ENCODE measurements at regions not wholly inside any gene's neighbourhood (a gene's known extent, or its start where the extent isn't known, plus 50 kb on each side); places are given as distances from the start of the nearest gene placed in this dataset.
A peak's percentile ranks its signal among the peaks of the same experiment; 100 is the strongest.

- no peak for DNase-seq
Observed at GRCh38 chr7:12085516-12085915, 125.6 kb upstream of the TMEM106B start.

- DNase-seq: no peak
Observed at GRCh38 chr7:12089951-12090756, 120.9 kb upstream of the TMEM106B start.

GRCh38 chr7:12090757-12091221, 120.3 kb upstream of the TMEM106B start:
- DNase-seq: no peak

GRCh38 chr7:12091231-12091630, 119.9 kb upstream of the TMEM106B start:
- no peak for DNase-seq

- DNase-seq: no peak
Observed at GRCh38 chr7:12092499-12093130, 118.5 kb upstream of the TMEM106B start.

GRCh38 chr7:12093365-12093764, 117.7 kb upstream of the TMEM106B start:
- DNase-seq: no peak

GRCh38 chr7:12094365-12094921, 116.7 kb upstream of the TMEM106B start:
- DNase-seq: no peak

- no peak for DNase-seq
Observed at GRCh38 chr7:12102126-12102525, 109.0 kb upstream of the TMEM106B start.

GRCh38 chr7:12102527-12102926, 108.6 kb upstream of the TMEM106B start:
- DNase-seq: no peak

- no peak for DNase-seq
Observed at GRCh38 chr7:12103948-12104347, 107.1 kb upstream of the TMEM106B start.

GRCh38 chr7:12107381-12107780, 103.7 kb upstream of the TMEM106B start:
- no peak for DNase-seq

- DNase-seq: no peak
Observed at GRCh38 chr7:12107841-12108254, 103.2 kb upstream of the TMEM106B start.

- no peak for DNase-seq
Observed at GRCh38 chr7:12110425-12110824, 100.7 kb upstream of the TMEM106B start.

GRCh38 chr7:12111422-12112405, 99.4 kb upstream of the TMEM106B start:
- peak; percentile 17 to 20 for DNase-seq

- DNase-seq: no peak
Observed at GRCh38 chr7:12117170-12117569, 93.9 kb upstream of the TMEM106B start.

- no peak for DNase-seq
Observed at GRCh38 chr7:12119620-12120303, 91.3 kb upstream of the TMEM106B start.

GRCh38 chr7:12120632-12121031, 90.5 kb upstream of the TMEM106B start:
- DNase-seq: no peak

GRCh38 chr7:12123172-12123571, 87.9 kb upstream of the TMEM106B start:
- DNase-seq: no peak

- no peak for DNase-seq
Observed at GRCh38 chr7:12124028-12124427, 87.1 kb upstream of the TMEM106B start.

GRCh38 chr7:12127455-12127854, 83.6 kb upstream of the TMEM106B start:
- no peak for DNase-seq

- DNase-seq: no peak
Observed at GRCh38 chr7:12130609-12131008, 80.5 kb upstream of the TMEM106B start.

GRCh38 chr7:12131122-12131521, 80.0 kb upstream of the TMEM106B start:
- no peak for DNase-seq

Data from NCI-H1930 (cell line).